Tongue (tissue), 1 donor: ENCODE measurements at regions not wholly inside any gene's neighbourhood (a gene's known extent, or its start where the extent isn't known, plus 50 kb on each side); places are given as distances from the start of the nearest gene placed in this dataset.

Experiments
- DNase-seq: peaks from one replicate; pipeline ENCODE4 v3.0.0-alpha.2; 2015

DNA sequence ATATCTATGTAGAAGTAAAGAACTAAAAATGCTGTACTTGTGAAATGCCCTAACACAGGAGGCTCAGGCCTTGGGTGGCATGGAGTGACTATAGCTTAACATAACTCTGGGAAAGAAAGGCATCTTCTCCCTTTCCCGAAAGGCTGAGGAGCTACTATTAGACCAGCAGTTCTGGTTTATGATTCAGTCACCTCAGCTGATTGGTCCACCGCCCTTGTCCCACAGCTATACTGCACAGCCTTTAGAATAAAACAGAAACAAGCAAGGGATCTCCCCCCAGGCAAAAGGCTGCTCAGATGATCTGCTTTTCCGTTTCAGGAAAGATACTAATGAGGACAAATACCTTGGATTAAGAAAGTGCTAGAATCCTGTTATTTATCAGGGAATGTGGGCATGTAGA lies 171.3 kb downstream of the SNCA start:
- DNase-seq = no peak

DNA sequence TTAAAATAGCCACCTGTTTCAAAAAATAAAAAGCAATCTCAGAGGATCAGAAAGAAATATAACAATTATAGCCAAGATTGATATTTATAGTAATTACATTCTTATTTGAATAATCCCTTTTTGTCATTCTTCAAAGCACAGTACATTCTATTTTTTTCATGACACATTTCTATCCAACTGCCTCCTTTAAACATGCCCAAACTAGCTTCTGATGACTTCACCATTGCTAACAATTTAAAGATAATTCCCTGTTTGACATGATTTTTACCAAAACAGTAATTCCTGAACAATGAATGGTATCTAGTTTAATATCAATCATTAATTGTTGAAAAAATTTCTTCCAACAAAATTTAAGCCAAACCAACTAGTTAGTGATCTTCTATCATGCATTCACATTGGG lies 172.4 kb downstream of the SNCA start:
- no peak for DNase-seq

DNA sequence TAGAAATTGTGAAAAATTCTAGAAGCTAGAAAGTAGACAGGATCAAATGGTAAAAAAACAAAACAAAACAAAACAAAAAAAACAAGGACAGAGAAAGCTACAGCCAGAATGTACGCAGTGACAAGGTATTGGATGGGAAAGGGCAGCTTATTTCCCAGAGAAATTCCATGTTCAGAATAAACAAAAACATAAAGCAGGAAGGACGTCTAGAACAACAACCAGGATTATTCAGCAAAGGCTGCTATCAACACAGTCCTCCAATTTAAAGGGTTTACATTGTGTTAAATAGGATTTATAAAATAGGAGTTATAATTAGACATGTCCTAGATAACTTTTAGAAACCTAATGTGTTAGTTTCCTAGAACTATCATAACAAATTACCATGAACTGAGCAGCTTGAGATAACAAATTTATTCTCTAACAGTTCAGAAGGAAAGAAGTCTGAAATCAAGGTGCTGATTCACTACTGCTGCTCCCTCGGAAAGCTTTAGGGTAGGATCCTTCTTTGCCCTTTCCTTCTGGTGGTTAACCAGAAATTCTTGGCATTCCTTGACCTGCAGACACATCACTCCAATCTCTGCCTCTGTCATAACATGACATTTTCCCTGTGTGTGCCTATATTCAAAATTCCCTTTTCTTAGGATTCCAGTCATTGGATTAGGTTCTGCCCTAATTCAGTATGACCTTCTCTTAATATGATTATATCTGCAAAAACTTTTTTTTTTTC lies 175.6 kb downstream of the SNCA start:
- DNase-seq = no peak

DNA sequence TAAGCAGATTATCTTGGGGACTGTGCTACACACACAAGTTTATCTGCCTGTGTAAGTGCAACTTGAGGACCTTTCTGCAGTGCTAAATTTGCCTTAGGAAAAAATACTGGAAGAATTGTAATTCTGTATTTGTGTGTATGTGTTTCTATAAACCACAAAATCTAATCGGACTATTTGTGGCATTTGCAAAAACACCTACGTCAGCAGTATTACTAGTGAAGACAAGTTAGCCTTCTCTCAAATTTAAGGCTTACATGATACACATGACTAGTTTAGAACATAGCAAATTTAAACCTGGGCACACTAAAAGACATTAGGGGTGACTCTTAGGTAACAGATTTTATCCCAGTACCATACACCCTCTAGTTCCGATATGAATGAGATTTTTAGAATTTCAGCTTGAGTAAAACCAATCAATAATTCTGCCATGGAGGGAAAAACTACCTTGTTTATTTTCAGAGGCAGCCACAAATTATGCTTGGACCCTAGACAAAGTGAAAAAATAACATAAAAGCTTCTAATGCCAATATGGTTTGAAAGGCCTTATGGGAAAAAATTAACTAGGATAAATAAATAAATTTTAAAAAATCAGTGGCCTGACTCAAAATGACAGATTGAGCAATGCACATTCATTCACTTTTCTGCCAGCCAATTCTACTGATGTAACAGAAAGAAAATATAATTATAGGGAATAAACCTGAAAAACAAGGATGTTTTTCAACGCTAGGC lies 176.4 kb downstream of the SNCA start:
- no peak for DNase-seq

DNA sequence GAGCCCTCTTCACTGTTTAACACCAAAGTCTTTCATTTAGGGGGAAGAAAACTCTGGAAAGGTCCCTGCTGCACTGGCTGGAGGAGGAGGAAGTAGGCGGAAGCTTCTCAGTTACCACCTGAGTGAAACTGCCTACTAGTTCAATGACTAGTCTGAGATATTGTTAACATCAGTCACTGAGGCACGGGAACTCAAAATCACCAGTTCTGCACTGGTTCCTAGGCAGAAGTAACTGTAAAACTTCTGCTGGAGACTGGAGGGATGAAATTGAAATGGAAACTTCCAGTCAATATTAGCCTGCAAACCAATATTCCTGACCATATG lies 178.3 kb downstream of the SNCA start:
- DNase-seq = no peak

DNA sequence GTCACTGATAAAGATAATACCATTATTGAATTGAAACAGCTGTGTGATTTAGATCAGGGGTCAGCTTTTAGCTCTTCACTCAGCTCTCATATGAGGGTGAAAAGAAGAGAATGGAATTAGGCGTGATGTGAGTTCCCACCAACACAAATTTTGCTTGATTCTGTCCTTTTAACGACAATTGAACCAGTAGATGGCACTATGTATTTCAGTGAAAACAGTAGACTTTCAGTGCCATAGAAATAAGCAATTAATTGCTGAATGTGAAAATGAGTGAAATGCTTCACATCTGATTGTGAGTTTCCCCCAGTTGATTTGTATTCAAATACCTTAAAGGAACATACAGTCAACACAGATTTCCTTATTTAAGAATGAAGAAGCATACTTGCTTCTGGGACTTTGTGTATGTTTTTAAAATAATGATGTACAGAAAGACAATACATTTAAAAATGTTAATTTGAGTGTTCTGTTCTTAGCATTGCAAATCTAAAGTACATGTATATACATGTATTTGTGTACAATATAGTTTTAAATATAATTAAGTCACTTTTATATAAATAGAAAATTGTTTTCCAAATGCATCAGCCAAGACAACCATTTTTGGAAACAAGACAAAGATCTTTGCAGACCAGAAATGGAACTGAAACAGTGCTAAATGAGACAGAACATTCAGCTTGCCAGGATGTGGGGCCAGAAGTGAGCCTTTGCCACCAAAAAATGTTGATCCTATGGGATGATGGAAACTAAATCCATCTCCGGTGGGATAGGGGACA lies 178.8 kb downstream of the SNCA start:
- peak; percentile 41 for DNase-seq

DNA sequence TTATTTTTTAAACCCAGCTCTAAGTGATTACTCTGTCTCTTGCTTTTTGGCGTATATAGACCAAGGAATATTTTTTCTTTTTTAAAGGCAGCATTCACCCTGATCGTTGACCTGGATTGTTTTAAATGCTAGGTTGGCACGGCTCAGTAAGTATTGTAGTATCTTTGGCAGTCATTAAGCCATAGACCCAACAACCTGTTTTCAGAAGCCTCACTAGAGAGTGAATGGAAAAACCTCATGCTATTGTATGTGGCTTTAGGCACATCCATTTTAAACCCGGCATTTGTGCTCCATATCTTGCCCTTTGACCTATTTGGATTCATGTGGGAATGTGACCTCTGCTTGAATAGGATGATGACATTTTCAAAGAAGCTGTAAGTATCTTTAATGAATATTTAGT lies 183.9 kb downstream of the SNCA start:
- DNase-seq = no peak

DNA sequence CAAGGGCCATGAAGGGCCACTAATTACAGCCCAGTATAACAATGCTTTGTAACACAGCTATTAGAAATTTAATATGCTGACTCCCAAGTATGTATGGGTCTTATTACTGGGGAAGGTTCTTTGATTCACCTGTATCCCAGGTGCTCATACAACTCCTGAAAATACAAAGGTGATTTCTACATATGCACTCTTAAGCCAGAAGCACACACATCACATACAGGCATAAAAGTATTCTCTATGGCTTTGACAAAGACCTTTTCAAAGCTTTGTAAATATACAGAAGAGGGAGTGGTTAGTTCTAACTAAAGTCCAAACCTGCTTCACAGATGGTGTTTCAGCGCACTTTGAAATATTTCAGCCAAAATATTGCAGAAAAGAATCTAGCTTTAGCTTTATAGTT lies 191.5 kb downstream of the SNCA start:
- peak; percentile 9 for DNase-seq

DNA sequence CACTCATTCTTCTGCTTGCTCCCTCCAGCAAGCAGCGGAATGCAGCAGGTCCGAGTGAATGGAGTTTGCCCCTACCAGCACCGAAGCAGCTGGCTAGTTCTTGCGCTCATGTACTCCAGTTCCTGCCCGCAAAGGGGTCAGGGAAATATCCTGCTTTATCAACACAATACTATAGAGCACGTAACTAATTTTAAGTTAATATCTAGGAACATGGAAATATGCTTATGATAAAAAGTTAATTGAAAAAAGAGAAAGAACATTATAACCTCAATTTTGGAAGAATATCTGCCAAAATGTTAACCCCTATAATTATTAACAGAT lies 195.6 kb downstream of the SNCA start:
- DNase-seq = no peak

DNA sequence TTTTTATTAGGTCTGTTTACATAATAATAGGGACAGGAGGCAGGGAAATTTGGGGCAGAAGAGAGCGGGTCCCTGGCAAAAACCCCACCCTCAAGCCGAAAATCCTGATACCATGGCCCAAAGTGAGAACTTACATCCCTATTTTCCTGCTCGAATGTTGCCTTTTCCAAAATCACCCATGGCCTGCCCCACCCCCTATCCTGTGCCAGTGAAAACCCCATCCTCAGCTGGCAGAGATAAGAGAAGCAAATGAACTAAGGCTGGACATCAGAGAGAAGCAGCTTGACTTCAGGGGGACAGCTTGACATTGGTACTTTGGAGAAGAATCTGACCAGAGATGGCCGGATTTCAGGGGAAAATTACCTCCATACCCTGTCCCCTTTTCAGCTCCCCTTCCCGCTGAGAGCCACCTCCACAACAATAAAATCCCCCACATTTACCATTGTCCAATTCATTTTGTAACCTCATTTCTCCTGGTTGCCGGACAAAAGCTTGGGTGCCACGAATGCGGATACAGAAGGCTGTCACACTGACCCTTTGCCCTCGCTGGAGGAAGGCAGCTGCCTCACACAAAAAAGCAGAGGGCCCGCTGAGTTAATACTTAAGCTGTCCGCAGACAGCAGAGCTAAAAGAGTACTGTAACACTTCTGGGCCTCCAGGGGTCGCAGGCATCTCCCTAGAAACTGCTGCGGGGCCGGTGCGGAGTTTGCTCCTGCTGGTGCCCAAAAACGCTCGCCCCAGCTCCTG lies 196.2 kb downstream of the SNCA start:
- peak; percentile 57 for DNase-seq

DNA sequence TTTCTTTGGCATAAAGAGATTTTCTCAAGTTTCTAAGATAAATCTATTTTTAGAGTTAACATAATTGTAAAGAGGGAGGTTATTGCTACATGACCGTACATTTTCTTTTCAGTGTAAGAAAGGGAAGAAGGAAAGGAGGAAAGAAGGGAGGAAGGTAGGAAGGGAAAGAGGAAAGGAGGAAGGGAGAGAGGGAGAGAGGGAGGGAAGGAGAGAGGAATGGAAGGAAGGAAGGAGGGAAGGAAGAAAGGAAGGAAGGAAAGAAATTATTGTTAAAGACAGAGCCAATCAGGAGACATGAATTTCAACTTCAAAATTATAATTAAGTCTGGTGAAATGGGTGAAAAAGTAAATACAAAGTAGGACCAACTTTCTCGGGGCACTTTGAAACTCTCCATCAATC lies 197.6 kb downstream of the SNCA start:
- no peak for DNase-seq

DNA sequence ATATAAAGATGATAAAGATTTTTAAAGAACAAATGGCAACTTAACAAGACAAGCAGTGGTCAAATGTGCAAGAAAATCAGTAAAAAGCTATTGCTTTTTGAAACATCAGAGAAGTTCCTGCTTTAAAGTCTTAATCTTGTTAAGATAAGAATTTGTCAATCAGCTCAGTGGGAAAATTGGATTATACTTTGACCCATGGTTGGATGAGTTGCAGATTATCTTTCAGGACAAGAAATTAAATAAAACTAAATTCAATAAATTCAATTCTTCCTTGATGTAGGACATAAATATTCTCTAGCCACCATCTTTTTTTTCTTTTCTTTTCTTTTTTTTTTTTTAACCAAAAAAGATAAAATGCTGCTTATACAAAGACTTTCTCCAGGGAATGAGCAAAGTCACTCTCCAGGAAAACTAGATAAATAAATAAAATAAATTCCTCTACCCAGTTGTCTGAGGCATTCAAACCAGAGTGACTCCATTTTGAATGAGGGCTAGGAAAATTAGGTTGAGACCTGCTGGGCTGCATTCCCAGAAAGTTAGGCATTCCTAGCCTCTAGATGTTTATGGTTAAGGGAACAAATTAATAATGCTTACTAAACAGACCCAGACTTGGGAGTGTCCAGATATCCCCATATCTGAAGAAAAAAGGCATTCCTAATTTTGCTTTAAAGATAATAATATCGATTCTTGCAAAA lies 211.2 kb downstream of the SNCA start:
- no peak for DNase-seq

DNA sequence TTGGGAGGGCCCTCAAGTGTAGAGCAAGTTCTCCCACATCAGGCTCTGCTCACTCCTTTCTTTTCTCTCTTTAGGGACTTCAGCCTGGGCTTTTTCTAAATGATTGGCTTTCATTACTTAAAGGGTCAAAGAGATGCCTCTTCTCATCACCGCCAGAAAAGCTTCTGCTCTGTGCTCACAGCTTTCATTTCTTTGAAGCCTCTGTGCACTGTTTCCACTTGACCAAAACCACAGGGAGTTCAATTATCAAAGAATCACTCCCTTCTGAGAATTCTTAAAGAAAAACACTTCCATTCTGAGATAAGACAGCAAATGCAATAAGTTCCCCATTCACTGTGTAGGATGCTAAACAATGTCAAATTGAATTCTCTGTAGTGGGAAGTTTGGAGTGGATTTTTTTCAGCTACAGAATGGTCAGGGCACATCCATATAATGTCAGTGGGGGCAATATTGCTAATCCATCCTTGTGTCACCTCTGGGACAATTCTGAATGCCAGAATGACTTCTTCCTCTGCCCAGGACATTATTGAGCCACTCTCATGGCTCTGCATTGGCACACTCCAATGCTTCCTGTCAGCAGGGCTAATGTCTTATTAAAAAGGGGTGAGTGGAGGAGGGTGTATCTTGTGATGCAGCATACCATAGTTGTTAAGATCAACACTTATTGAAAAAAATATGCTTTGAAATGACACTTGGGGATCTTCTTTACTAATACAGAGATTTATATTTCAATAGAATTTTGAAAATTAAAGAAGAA lies 217.6 kb downstream of the SNCA start:
- DNase-seq = no peak

DNA sequence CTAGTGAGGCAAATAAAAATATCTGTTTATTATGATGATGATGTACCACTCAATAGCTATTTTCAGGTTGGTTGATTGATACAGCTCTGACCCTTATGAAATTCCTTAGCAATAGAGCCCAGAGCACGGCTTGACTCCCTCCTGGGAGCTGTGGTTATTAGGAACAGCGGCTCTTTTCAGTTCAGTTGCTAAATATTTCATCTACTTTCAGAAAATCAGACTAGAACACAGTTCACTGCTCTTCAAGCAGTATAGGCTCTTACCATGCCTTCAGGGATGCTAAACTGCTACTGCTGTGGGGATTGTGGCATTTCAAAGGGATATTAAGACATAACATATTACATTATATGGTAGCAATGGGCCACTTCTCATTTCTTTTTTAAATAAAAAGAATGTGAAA lies 218.8 kb downstream of the SNCA start:
- DNase-seq = no peak

DNA sequence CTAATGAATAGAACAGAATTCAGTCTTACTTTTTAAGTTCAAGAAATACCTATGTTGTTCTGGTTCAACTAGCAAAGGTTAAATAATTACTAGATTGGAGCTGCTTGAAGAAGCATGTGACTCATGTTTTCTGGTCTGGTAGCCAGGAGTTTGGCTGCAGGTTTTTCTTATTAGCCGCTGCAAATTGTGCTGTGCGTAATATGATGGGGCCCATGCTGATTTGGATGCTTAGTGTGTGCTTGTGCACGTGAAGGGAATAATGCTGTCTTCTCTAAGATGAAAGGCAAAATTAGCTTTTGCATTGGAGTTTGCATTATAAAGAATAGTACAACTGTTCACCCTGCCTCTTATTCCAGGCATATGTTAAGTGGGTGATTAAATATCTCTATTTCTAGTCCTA lies 219.6 kb downstream of the SNCA start:
- no peak for DNase-seq

DNA sequence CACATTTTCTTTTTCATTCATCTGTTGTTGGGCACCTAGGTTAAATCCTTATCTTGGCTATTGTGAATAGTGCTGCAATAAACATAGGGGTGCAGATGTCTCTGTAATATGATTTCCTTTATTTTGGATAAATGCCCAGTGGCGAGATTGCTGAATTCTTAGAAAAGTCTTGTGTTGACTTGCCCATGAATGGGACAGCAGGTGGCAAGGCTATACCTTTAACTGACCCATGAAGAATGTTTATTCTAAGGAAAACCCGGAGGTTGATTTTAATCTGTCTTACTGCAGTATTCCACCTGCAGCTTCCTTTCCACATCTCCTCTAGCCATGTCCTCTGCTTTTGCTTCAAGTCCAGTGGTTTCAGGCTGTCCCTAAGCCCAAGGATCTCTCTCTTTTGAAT lies 220.6 kb downstream of the SNCA start:
- DNase-seq = no peak

DNA sequence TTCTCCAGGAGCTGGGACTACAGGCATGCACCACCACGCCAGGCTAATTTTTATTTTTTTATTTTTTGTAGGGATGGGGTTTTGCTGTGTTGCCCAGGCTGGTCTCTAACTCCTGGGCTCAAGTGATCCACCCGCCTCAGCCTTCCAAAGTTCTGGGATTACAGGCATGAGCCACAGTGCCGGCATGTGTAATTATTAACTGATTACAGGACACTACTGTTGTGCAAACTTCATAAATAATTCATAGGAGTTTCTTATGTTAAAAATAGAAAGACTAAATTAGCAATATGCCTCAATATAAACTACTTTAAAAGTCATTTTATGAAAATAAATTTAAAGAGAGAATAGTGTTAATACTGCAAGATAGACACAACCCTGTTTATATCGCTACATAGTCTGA lies 221.9 kb downstream of the SNCA start:
- no peak for DNase-seq

DNA sequence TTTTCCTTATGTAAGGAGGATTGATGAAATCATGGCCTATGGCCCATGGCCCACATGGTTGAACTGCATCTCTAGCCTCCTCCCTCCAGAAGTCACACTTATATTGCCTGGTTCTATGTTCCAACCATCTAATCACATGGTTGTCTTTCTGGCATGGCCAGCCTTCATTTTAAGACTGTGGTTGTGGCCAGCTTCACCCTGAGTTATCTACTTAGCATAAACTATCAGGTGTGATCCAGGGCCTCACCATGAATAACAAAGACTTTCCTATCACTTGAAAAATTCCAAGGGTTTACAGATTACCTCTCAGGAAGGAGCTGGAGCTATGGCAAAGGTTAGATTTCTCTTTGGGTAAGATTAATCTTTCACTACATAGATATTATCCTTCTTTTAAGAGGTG lies 222.8 kb downstream of the SNCA start:
- DNase-seq = no peak

DNA sequence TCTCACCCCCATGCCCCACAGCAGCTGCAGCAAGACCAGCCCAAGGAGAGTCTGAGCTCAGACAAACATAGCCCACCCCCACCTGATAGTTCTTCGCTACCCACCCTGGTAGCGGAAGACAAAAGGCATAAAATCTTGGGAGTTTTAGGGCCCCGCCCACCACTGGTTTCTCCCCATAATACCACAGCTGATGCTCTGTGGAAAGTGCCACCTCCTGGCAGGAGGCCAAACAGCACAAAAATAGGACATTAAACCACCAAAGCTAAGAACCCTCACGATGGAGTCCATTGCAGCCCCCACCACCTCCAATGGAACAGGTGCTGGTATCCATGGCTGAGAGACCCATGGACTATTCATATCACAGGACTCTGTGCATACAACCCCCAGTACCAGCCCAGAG lies 226.7 kb downstream of the SNCA start:
- DNase-seq = no peak

DNA sequence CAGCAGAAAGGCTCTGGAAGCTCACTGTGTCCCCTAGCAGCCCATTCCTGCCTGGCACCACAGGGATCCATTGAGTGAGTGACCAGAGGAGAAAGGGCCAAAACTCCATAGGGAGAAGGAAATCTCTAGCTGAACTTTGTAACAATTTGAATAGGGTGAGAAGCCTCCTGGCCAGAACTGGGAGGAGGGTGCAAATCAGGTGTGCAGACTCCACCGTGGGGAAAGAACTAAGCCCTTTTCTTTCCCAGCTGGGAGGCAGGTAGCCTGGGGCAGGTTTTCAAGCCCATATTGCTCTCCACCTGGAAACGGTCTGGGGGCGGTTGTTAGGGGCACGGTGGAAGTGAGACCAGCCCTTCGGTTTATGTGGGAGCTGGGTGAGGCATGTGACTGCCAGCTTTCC lies 227.2 kb downstream of the SNCA start:
- DNase-seq = no peak

DNA sequence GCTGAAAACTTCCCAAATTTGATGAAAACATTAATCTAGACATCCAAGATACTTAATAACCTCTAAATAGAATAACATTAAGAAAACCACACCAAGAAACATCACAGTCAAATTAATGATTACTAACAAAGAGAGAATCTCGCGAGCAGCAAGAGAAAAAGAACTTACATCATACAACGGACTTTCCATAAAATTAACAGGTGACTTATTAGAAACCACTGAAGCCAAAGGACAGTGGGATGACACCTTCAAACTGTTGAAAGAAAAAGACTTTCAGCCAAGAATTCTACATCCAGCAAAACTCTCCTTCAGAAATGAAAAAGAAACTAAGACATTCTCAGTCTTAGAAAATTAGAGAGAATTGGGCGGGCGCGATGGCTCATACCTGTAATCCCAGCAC lies 232.0 kb downstream of the SNCA start:
- DNase-seq = no peak

DNA sequence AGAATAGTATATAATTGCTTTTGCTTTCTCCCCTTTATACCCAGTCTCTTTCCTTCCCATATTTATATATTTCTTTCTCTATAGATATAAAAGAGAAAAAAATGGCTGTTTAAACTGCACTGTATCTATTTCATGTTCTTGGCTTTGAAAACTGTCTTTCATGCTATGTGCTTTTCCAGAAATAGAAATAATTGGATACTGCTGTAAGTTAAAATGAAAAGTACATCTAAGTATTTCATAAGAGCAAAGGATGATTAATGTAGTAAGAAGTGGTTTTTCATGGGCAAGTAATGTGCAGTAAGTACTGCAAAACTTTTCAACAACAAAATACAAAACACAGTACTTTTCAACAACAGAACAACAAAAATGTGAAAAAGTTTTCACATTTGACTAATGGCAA lies 237.9 kb downstream of the SNCA start:
- no peak for DNase-seq
